ENCODE measurements at regions not wholly inside any gene's neighbourhood (a gene's known extent, or its start where the extent isn't known, plus 50 kb on each side); places are given as distances from the start of the nearest gene placed in this dataset.

- Histone ChIP-seq H3K27ac (ENCODE audit: low read depth, low read length) (no peak overlapping the region), H3K79me2 (ENCODE audit: control insufficient read depth, low read length) (no peaks in the 10 kb centered on the region), H3K9me3 (ENCODE audit: control insufficient read depth, insufficient read depth, low read length) (no peaks in the 10 kb centered on the region), H3K4me3 (ENCODE audit: low read length) (no peak overlapping the region), H3K4me2 (ENCODE audit: low read length) (no peak overlapping the region), H3K4me1 (ENCODE audit: control insufficient read depth, low read length) (no peaks in the 10 kb centered on the region), H3F3A (ENCODE audit: control insufficient read depth, insufficient read depth) (no peaks in the 10 kb centered on the region), H3K36me3 (ENCODE audit: control insufficient read depth, low read length) (no peaks in the 10 kb centered on the region), H3K27me3 (ENCODE audit: control insufficient read depth, low read length) (no peaks in the 10 kb centered on the region), H4K20me1 (ENCODE audit: control insufficient read depth, insufficient read depth, low read depth, low read length) (no peaks in the 10 kb centered on the region), H3K9me2 (replicated peaks; ENCODE audit: control insufficient read depth, low read length) (peaks cover 2% of the 10 kb centered on the region; the same call in 1 of the 2 replicates)
- TF ChIP-seq CTCF (IDR thresholded peaks at IDR 0.05; ENCODE audit: low read depth, low read length, poor library complexity, severe bottlenecking) (no peak), EZH2phosphoT487 (IDR thresholded peaks at IDR 0.05; ENCODE audit: borderline replicate concordance, low read length) (no peak)
Measured at GRCh38 chr7:110076194-110076593, 1014.7 kb upstream of the LRRN3 start.

- Histone ChIP-seq H3K9me2 (replicated peaks; ENCODE audit: control insufficient read depth, low read length) (peaks cover 2% of the 10 kb centered on the region; the same call in 1 of the 2 replicates), H3F3A (ENCODE audit: control insufficient read depth, insufficient read depth) (no peaks in the 10 kb centered on the region), H3K79me2 (ENCODE audit: control insufficient read depth, low read length) (no peaks in the 10 kb centered on the region), H3K27ac (ENCODE audit: low read depth, low read length) (no peak overlapping the region), H3K36me3 (ENCODE audit: control insufficient read depth, low read length) (no peaks in the 10 kb centered on the region), H3K9me3 (ENCODE audit: control insufficient read depth, insufficient read depth, low read length) (no peaks in the 10 kb centered on the region), H3K4me1 (ENCODE audit: control insufficient read depth, low read length) (no peaks in the 10 kb centered on the region), H4K20me1 (ENCODE audit: control insufficient read depth, insufficient read depth, low read depth, low read length) (no peaks in the 10 kb centered on the region), H3K27me3 (ENCODE audit: control insufficient read depth, low read length) (no peaks in the 10 kb centered on the region), H3K4me2 (ENCODE audit: low read length) (no peak overlapping the region), H3K4me3 (ENCODE audit: low read length) (no peak overlapping the region)
- no peak for TF ChIP-seq EZH2phosphoT487 (IDR thresholded peaks at IDR 0.05; ENCODE audit: borderline replicate concordance, low read length)
- no peak for TF ChIP-seq CTCF (IDR thresholded peaks at IDR 0.05; ENCODE audit: low read depth, low read length, poor library complexity, severe bottlenecking)
Measured at GRCh38 chr7:110084181-110084807, 1006.6 kb upstream of the LRRN3 start.

GRCh38 chr7:110090110-110090820 is 1000.7 kb upstream of the LRRN3 start:
- no peaks in the 10 kb centered on the region for H3K79me2 ChIP-seq (ENCODE audit: control insufficient read depth, low read length)

More at GRCh38 chr7:110090110-110090820, 1000.7 kb upstream of the LRRN3 start:
- Histone ChIP-seq H3K27ac (ENCODE audit: low read depth, low read length) (no peak overlapping the region), H3K27me3 (ENCODE audit: control insufficient read depth, low read length) (no peaks in the 10 kb centered on the region), H3K9me2 (replicated peaks; ENCODE audit: control insufficient read depth, low read length) (no peaks in the 10 kb centered on the region), H3F3A (ENCODE audit: control insufficient read depth, insufficient read depth) (no peaks in the 10 kb centered on the region), H3K9me3 (ENCODE audit: control insufficient read depth, insufficient read depth, low read length) (no peaks in the 10 kb centered on the region), H3K4me1 (ENCODE audit: control insufficient read depth, low read length) (no peaks in the 10 kb centered on the region), H3K4me2 (ENCODE audit: low read length) (no peak overlapping the region), H3K4me3 (ENCODE audit: low read length) (no peak overlapping the region), H4K20me1 (ENCODE audit: control insufficient read depth, insufficient read depth, low read depth, low read length) (no peaks in the 10 kb centered on the region), H3K36me3 (ENCODE audit: control insufficient read depth, low read length) (no peaks in the 10 kb centered on the region)
- peak; percentile 55 for TF ChIP-seq CTCF (IDR thresholded peaks at IDR 0.05; ENCODE audit: low read depth, low read length, poor library complexity, severe bottlenecking)
- TF ChIP-seq EZH2phosphoT487 (IDR thresholded peaks at IDR 0.05; ENCODE audit: borderline replicate concordance, low read length): no peak
